ENCODE measurements at regions not wholly inside any gene's neighbourhood (a gene's known extent, or its start where the extent isn't known, plus 50 kb on each side); places are given as distances from the start of the nearest gene placed in this dataset.
A peak's percentile ranks its signal among the peaks of the same experiment; 100 is the strongest.

DNA sequence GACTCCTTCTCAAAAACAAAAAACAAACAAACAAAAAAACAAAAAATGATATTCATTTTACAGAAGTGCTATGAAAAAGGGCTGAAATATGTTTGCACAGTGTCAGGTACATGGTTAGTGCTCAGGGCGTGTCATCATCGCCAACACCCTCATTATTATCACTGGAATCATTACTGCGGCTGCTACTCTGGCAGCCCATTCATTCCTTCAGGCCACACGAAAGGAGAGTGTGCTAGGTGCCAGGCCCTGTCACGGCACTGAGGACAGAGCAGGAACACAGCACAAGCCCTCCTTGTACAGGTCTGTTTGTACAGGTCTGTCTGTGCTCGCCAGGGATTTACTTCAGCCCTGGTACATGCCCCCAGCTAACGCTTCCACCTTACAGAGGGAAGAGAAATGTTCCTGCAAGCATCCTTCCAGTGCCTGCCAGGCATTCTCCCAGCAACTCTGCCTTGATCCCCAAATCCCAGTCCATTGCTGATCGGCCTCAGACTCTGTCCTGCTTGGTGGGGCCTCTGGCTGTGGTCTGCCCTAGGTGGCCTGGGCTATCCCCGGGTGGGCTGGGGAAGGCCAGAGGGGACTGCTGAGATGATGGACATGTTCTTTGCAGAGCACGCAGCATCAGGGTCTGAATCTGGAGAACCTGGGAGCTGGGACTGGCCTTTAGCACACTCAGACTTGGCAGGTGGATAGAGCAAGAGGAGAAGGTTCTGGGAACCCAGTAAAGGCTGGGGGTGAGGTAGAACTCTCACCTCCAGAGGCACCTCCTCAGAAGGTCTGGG, 210.7 kb downstream of the URI1 start:
- intact Hi-C loops (cut with DNase I), result no loop called here
- Histone ChIP-seq H3K4me3 (no peak overlapping the region), H3K27ac (no peak overlapping the region), H3K4me1 (no peaks in the 10 kb centered on the region), H3K27me3 (no peaks in the 10 kb centered on the region), H3K36me3 (no peaks in the 10 kb centered on the region), H3K9me3 (no peaks in the 10 kb centered on the region)
- DNase-seq (ENCODE audit: low spot score in 2 of 2), result no peak
- no peak for TF ChIP-seq CTCF (IDR thresholded peaks at IDR 0.05)

DNA sequence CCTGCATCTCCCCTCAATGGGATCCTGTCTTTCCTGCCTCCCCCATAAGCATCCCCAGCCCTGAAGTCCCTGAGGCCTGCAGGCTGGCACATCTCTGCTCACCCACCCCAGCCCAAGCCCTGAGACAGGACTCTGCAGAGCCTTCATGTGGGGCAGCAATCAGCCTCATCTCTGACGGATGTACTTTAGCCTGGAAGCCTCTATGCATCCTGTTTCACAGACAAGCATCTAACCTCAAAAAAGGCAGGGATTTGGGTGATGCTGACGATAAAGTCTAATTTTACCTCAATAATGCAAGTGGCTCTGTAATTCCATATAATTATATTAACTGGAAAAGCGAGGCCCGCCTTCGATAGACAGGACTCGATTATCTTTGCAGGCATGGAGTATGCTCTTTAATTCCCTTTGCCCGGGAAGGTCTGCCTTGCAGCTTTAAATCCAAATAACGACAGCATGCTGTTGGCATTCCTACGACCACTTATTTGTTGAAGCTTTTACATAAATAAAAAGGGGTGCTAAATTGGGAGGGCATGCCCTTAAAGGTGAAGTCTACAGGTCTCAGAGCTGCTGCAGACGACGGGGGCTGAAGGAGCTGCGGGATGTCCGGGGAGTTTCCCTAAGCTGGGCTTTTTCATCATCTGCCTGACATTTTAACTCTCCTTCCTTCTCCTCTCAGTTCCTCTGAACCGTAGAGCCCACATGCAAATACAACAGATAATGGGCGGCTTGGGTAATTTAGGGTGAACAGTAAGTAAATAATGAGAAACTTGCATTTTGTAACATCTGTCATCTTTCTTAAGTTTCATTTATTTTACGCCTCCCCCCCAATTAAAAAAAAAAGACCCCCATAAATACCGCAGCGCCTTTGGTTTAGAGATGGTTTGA, 211.5 kb downstream of the URI1 start:
- DNase-seq (ENCODE audit: low spot score in 2 of 2), result no peak
- H3K4me1 ChIP-seq, result no peaks in the 10 kb centered on the region
- TF ChIP-seq CTCF (IDR thresholded peaks at IDR 0.05), result no peak
- no peaks in the 10 kb centered on the region for H3K9me3 ChIP-seq
- no peak overlapping the region for H3K4me3 ChIP-seq
- no peak overlapping the region for H3K27ac ChIP-seq
- H3K36me3 ChIP-seq, result no peaks in the 10 kb centered on the region
- intact Hi-C loops (cut with DNase I), result no loop called here
- H3K27me3 ChIP-seq, result no peaks in the 10 kb centered on the region

GRCh38 chr19:30154410-30154809, 212.4 kb downstream of the URI1 start:
- no peak overlapping the region for H3K4me3 ChIP-seq
- DNase-seq (ENCODE audit: low spot score in 2 of 2), result no peak
- H3K27ac ChIP-seq, result no peak overlapping the region
- no peak for TF ChIP-seq CTCF (IDR thresholded peaks at IDR 0.05)
- H3K27me3 ChIP-seq, result no peaks in the 10 kb centered on the region
- no peaks in the 10 kb centered on the region for H3K9me3 ChIP-seq
- H3K36me3 ChIP-seq, result no peaks in the 10 kb centered on the region
- H3K4me1 ChIP-seq, result no peaks in the 10 kb centered on the region
- intact Hi-C loops (cut with DNase I), result no loop called here

GRCh38 chr19:30155381-30156200, 213.6 kb downstream of the URI1 start:
- no peaks in the 10 kb centered on the region for H3K4me1 ChIP-seq
- H3K36me3 ChIP-seq, result no peaks in the 10 kb centered on the region
- no peak overlapping the region for H3K4me3 ChIP-seq
- no peaks in the 10 kb centered on the region for H3K27me3 ChIP-seq
- TF ChIP-seq CTCF (IDR thresholded peaks at IDR 0.05), result no peak
- intact Hi-C loops (cut with DNase I), result no loop called here
- no peak overlapping the region for H3K27ac ChIP-seq
- no peaks in the 10 kb centered on the region for H3K9me3 ChIP-seq
- no peak for DNase-seq (ENCODE audit: low spot score in 2 of 2)

DNA sequence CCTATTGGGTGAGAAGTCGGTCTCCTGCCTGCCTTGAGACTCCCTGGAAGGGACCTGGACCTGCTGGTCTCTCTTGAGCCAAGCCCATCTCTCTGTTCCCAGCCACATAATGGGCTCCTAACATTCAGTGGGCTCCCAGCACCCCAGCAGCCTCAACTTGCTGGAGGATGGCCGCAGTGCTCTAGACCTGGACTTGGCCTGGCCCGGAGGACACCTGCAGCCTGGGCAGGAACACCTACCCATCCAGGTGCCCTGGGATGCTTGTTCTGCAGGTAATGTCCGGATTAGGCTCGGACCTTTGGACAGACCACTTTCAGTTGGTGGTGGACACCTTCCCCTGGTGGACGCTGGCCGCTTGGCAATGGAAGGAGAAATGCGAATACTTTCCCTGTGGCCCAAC, 214.6 kb downstream of the URI1 start:
- DNase-seq (ENCODE audit: low spot score in 2 of 2), result peak in 1 of 2 donors; percentile 46
- no peak for TF ChIP-seq CTCF (IDR thresholded peaks at IDR 0.05)
- intact Hi-C loops (cut with DNase I), result no loop called here

More for the DNA sequence above, 214.6 kb downstream of the URI1 start:
- Histone ChIP-seq H3K36me3 (no peaks in the 10 kb centered on the region), H3K4me3 (no peak overlapping the region), H3K4me1 (no peaks in the 10 kb centered on the region), H3K9me3 (no peaks in the 10 kb centered on the region), H3K27ac (no peak overlapping the region), H3K27me3 (no peaks in the 10 kb centered on the region)
